Amniotic stem cell (primary cell): ENCODE measurements at regions not wholly inside any gene's neighbourhood (a gene's known extent, or its start where the extent isn't known, plus 50 kb on each side); places are given as distances from the start of the nearest gene placed in this dataset.

ENCODE experiments used
- DNase-seq: peaks from one replicate; lab custom pipeline; 2025; lab: John Stamatoyannopoulos, UW

GRCh38 chr2:226620176-226620575 is 179.4 kb downstream of the IRS1 start:
- no peak for DNase-seq

DNA sequence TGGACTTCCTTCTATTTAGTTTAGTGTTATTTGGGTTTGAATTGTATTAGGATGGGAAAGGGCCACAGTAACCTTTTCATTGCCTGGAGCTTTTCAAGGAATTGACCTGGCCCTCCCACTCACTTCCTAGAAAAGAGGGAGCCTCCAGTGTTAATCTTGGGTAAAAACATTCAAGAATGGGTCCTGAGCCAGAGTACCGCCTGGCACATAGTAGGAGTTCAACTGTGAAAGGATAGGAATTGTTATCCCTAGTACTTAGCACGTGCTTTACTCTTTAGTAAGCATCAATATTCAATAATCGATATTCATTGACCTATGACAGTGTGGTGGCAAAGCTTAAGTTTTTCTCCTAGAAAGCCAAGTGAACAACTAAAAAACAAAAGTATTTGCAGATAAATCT is 179.9 kb downstream of the IRS1 start:
- no peak for DNase-seq

- DNase-seq = no peak
Observed at GRCh38 chr2:226618875-226619605, 180.6 kb downstream of the IRS1 start.

DNA sequence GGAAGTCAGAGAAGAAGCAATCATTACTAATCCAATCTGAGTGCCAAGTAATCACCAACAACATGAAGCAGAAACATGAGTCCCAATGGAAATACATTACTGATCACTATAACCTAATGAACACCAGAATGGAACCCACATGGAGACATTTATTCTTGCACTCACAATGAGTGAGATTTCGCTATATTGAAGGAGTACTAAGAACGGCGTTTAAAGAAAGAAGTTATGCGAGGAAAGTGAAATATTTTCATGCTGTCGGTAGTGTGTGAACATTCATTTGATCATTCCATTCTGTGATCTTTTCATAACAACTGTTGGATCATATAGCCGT is 181.1 kb downstream of the IRS1 start:
- DNase-seq = no peak

- DNase-seq = no peak
Observed at GRCh38 chr2:226615891-226616290, 183.7 kb downstream of the IRS1 start.

DNA sequence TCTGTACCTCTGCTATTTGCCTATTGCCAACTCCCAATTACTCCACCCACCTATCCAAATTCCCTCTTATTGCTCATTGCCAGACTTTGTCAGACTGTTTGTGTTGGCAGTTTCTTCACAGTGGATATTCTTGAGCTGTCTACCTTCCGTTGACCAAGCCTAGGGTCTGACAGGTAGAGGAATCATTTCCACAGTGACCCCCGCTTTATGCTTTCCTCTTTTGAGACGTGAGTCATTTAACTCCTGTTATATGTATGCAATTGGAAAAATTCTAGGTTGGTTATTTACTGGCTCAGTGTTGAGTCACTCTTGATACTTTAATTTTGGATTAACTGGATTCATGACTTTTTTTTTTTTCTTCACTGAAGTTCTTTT is 187.7 kb downstream of the IRS1 start:
- no peak for DNase-seq

GRCh38 chr2:226611196-226611943 is 188.2 kb downstream of the IRS1 start:
- no peak for DNase-seq

DNA sequence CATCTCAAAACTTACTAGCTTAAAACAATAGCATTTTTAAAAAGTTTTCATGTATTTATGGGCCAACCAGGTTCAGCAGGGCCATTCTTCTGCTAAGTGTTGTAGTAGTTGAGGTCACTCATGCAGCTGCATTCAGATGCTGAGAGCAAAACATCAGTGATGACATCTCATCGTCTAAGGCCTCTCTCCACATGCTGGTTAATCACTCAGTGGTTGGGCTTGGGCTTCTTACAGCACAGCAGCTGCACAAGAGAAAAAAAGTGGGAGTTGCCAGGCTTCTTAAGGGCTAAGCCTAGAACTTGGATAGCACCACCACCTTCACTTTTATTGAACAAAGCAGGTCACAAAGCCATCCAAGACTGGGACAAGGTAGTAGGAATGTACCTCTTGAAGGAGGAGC is 190.3 kb downstream of the IRS1 start:
- no peak for DNase-seq

DNA sequence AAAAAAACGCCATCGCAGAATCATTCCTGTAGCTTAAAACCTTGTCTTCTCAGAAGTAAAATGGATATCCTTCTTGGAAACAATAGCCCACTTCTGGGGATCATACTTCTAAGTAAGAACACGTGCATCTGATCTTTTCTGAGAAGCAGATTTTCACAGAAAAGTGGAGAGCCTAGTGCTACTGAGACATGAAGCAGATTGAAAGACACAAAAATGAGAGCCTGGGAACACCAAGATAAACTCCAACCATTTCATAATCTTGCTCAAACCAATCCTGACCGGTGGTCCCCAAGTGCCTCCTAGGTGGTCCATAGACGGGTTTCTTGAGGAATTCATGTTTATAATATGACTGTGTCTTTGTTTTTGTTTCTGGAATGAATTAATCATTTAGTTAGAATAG is 191.2 kb downstream of the IRS1 start:
- DNase-seq = no peak

DNA sequence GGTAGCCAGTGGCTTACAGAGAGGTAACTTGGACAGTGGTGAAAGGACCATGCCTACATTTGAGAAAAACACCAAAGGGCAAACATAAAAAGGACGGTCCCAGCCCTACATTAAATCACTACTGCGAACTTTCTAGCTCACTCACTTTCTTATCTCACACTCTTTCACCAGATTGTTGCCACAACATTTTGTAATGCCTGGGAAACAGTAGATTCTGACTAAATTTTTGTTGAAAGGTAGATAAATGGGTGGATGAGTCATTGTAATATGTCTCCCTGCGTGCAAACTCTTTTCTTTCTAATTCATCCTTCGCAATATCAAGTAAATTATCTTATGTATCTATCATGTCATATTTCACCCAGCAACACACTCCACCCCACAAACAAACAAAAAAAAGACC is 192.2 kb downstream of the IRS1 start:
- DNase-seq = no peak

DNA sequence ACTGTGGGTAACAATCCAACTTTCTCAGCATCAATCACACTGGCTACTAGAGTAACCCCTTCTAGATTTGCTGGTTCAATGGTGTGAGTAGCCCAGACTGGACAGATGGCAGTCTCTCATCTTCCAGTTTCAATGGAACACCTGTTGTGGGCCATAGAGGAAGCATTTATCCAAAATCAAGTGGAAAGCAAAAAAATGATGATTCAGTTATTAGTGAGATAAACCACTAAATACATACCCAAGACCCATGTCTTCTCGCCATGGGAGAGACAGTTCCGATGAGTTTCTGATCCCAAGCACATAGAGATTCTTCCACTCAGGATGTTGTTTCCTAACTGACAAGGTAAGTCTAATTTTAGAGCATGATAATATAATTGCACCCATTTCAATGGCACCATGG is 194.0 kb downstream of the IRS1 start:
- no peak for DNase-seq

GRCh38 chr2:226603606-226604005 is 196.0 kb downstream of the IRS1 start:
- no peak for DNase-seq

DNA sequence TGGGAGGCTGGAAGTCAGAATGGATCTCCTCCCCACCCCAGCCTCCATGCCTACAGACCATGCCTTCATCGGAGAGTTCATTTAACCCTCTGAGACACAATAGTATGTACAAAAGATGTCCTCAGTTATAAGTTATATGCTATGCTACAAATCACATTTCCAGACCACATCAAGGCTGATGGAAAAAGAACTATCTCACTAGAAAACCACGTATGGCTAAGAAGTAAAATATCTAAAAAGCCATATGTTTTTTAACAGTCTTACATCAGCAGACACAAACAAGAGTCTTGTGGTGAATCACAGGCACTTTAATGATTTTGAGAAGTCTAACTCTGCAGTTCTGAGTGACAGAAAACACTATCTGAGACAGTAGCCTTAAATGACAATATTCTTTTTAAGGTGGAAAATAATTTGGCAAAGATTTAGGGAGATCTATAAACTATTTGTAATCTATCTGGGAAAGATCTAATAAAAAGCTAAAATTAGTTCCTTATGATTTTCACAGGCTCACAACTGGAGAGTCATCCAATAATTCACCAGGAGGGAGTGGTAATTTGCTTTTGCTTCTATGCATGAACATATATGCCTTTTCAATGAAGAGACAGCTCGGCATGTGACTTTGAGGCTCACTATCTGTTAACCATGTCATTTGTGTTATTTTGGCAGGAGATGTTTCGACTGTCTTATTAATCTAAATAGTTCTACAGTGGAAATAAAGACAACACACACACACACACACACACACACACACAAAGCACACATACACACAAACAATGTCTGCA is 197.5 kb downstream of the IRS1 start:
- no peak for DNase-seq

DNA sequence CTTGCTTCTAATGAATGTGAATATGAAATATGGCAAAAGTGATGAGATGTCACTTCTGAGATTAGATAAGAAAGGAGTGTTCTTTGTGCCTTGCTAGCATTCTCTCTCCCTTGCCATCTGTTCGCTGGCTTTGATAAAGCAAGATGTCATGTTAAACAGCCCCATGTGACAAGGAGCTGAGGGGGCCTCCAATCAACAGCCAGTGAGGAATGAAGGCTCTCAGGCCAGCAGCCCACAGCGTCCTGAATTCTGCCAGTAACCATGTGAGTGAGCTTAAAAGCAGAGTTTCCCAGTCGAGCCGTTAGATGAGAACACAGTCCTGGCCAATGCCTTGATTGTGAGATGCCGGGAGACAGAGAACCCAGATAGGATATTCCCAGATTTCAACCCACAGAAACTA is 198.8 kb downstream of the IRS1 start:
- DNase-seq = no peak

DNA sequence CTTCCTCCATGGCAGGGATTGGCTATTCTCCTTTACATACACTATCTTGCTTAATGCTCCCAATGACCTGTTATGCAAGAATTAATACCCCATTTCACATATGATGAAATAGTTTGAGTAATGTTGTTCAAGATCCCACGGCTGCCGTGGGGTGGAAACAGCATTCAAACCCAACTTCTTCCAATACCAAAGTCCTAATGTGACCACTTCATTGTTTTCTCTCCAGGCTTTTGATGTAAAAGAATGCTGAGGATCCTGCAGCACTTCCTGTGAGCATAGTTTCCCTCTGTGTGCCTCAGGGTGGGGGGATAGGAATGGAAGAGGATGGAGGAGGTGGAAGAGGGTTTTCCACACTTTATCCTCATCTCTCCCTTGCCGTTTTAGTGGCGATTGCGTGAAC is 199.4 kb downstream of the IRS1 start:
- no peak for DNase-seq

DNA sequence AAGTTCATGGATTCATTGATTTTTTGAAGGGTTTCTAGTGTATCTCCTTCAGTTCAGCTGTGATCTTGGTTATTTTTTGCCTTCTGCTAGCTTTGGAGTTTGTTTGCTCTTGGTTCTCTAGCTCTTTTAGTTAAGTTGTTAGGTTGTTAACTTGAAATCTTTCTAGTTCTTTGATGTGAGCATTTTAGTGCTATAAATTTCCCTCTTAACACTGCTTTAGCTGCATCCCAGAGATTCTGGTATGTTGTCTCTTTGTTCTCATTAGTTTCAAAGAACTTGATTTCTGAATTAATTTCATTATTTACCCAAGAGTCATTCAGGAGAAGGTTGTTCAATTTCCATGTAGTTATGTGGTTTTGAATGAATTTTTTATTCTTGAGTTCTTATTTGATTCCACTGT is 210.6 kb downstream of the IRS1 start:
- no peak for DNase-seq

GRCh38 chr2:226585130-226585561 is 214.5 kb downstream of the IRS1 start:
- no peak for DNase-seq

GRCh38 chr2:226584518-226585055 is 215.0 kb downstream of the IRS1 start:
- DNase-seq = no peak

GRCh38 chr2:226583715-226584114 is 215.9 kb downstream of the IRS1 start:
- peak; percentile 35 for DNase-seq

- DNase-seq = no peak
Observed at GRCh38 chr2:226581661-226582060, 218.0 kb downstream of the IRS1 start.

- DNase-seq = no peak
Observed at GRCh38 chr2:226581004-226581403, 218.6 kb downstream of the IRS1 start.

DNA sequence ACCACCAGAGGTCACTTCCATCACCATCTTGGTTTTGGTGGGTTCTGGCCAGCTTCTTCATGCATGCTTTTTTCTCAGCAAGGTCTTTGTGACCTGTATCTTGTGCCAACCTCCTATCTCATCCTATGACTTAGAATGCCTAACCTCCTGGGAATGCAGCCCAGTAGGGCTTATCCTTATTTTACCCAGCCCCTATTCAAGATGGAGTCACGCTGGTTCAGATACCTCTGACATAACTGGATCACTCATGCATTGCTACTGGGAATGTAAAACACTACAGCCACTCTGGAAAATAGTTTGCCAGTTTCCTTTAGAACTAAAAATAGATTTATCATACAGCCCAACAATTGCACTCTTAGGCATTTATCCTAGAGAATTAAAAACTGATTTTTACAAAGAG is 219.2 kb downstream of the IRS1 start:
- DNase-seq = no peak

GRCh38 chr2:226579519-226579918 is 220.1 kb downstream of the IRS1 start:
- no peak for DNase-seq
